ENCODE measurements at regions not wholly inside any gene's neighbourhood (a gene's known extent, or its start where the extent isn't known, plus 50 kb on each side); places are given as distances from the start of the nearest gene placed in this dataset.
"Not testable (repeated sequence)": the region's sequence is repeated elsewhere in the genome, so short reads cannot be mapped to it uniquely, and the experiment has no call there.

DNA sequence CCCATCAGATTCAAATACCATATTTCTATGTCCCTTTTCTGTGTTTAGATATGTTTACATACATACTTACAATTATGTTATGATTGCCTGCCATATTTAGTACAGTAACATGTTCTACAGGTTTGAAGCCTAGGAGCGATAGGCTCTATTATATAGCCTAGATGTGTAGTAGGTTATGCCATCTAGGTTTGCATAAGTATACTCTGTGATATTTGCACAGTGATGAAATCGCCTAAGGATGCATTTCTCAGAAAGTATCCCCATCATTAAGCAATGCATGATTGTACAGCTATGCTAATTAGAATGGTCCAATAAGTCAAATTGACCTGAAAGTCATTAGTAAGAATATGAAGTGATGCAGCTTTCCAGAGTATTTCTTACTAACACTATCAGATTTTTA, 1171.7 kb upstream of the LRRTM3 start:
- DNase-seq, result no peak

DNA sequence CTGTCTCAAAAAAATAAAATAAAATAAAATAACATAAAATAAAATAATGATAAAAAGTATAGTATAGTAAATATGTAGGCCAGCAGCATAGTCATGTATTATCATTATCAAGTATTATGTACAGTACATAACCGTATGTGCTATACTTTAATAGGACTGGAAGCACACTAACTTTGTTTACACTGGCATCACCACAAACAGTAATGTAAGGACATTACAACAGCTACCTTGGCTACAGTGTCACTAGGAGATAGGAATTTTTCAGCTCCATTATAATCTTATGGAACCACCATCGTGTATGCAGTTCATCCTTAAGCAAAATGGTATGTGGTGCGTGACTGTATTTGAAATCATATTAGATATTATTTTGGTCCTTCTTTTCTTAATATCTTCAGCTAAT, 1163.5 kb upstream of the LRRTM3 start:
- no peak for DNase-seq

DNA sequence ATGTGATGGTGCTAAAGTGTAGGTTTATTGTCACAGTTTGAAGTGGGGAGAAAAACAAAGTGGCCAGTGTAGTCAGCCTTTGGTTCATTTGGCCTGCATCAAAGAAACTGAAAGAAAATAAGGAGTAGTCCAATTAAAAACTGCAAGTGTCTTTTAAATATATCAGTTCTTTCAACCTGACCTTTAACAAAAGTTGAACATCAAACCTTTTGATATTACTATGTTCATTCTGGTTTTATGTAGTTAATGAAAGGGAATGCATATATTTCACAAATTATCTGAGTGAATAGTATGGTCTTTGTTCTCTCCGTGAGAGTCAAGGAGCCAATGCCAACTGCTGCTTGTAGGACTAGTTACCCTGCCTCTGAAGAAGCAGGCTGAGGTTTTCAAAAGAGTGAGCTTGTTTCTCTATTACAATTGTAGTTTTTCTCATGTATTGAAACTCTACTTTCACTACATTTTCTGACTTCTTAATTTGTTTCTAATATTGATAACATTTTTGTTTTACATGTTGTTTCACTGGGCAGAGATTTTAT, 1160.8 kb upstream of the LRRTM3 start:
- no peak for DNase-seq

DNA sequence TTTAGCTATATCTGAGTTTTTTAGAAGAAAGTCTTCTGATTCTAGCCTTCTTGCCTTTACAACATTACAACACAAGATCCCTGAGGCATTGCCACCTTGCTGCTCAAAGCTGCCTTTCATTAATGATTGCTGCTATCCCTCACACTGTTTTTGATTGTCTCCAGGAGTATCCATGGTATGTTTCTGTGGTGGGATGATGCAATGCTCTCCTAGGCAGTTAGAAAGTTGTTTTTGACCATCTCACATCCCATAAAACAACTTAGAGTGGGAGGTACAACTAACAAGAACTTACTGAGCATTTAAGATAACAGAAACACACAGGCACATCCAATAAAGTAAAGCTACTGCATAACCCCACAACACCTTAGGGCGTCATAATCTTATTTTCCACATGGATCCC, 1156.0 kb upstream of the LRRTM3 start:
- no peak for DNase-seq

DNA sequence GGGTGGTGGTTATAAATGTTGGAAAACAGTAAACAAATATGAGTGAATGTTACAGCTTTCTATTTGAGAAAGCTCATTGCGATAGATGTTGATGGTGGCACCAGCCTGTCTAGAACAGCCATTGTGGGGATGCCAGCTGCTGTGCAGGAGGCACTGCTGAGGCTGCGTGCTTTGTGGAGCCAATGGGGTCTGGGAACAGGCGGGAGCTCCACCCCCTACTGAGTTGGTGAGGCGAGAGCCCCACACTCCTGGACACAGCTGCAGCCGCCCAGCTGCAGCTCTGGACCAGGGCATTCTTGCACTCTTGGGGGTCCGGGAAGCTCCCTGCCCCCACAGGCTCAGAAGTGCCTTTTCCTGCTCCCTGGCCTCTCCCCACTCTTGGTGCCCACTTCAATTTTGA, 1147.1 kb upstream of the LRRTM3 start:
- DNase-seq, result no peak

DNA sequence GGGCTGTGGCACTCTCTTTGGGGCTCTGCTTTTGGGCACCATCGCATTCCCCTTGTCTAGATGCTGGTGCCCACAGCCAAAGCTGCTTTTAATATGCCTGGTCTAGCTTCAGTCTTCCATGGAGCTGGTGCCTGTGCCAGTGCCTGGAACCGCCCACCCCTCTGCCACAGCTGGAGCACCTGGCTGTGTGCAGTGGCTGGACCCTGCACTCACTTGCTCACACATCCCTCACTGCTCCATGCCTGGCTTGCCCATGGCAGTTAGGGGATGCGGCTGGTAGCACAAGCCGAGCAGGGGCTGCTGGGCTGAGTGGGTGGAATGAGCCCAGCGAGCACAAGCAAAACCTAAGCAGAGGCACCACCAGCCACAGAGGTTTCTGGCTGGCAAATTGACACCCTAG, 1145.9 kb upstream of the LRRTM3 start:
- DNase-seq, result no peak

DNA sequence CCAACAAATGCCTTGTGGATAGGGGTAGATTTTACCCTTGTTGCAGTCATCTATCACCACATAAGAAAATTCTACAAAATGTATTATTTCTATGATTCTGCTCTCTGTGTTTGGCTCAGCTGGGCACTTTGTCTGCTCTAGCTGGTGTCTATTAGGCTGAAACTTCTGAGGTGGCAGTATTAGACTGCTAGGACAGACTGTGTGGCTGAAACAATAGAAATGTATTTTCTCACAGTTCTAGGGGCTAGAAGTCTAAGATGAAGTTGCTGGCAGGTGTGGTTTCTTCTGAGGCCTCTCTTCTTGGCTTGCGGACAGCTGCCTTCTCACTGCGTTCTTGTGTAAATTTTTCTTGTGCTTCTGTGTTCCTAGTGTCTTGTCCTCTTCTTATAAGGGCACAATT, 1139.6 kb upstream of the LRRTM3 start:
- no peak for DNase-seq

DNA sequence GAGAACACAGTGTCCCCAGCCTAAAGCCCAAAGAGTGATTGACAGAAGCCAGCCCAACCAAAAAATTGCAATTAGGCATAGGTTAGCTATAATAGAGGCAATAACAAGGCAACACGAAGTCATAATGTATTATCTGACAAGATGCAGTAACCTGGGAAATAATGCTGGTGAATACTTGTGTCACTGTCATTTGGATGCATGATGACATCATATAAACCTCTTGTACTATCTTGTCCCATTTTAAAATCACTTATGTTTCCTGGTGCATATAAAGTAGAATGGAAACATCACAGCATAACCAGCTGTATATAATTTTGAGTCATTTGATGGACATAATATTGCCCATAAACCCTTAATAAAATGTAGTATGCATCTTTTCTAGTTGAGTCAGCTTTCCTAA, 1138.3 kb upstream of the LRRTM3 start:
- DNase-seq, result no peak

DNA sequence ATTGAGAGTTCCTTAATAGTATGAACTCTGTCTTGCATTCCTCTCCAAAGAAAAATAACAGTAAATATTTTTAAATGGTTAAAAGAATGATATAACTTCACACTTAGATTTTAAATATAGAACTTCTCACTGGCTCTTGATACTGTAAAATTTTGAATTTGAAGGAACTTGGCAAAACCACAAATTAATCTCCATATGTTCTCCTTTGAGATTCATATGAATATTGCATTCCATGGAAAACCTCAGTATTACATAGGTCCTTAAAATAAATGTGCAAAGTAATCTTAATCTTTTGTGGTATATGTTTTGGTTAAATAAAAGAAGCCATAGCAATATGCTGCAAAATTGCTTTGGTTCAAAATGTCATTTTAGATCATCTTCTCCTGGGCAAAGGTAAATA, 1137.6 kb upstream of the LRRTM3 start:
- no peak for DNase-seq

DNA sequence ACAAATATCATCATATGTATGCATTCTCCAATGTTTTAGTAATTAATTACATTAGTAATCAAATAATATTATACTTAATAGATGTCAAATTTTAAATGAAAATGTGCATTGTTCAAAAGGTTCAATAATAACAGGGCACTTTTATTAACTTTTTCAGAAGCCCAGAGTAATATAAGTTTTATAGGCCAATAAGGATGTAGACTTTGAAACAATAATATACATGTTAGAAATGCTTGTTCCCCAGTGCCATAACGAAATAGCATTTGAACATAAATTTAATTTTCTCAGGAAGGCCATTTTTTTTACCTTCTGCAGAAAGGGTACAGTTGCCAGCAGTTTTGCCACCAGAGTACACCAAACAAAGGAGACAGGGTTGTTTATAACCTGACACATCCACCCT, 1133.9 kb upstream of the LRRTM3 start:
- no peak for DNase-seq

DNA sequence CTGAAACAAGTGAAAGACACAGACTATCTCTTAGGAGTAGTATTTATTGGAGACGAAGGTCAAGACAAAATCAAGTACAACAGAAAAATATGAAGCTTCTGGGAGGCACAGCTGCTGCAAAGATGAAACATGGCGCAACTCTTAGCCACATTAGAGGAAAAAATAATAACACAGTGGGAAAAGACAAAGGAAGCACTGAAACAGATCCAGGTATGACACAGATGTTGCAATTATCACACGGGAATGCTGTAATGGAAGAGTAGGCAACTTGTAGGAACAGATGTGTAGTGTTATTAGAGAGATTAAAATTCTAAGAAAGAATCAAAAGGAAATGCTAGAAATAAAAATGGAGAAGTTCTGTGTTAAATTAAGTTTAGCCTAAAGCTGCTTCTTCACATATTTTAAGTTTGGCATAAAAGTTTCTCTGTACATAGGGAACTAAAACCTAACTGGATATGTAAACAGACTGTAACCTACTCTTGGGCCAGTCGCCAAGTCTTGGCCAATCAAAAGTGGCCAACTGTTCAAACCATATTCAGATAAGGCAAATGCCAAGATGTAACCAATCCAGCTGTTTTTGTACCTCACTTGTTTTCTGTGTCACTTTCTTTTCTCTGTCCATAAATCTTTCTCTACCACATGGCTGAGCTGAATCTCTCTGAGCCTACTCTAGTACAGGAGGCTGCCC, 1132.0 kb upstream of the LRRTM3 start:
- no peak for DNase-seq

DNA sequence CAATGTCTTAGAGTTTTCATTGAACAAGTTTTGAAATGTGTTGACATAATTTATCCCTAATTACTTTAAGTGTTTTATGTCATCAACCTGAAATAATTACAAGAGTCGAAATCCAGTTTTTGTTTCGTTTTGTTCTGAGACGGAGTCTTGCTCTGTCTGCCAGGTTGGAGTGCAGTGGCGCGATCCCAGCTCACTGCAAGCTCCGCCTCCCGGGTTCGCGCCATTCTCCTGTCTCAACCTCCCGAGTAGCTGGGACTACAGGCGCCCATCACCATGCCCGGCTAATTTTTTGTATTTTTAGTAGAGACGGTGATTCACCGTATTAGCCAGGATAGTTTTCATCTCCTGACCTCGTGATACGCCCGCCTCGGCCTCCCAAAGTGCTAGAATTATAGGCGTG, 1131.0 kb upstream of the LRRTM3 start:
- DNase-seq, result not testable (repeated sequence)

DNA sequence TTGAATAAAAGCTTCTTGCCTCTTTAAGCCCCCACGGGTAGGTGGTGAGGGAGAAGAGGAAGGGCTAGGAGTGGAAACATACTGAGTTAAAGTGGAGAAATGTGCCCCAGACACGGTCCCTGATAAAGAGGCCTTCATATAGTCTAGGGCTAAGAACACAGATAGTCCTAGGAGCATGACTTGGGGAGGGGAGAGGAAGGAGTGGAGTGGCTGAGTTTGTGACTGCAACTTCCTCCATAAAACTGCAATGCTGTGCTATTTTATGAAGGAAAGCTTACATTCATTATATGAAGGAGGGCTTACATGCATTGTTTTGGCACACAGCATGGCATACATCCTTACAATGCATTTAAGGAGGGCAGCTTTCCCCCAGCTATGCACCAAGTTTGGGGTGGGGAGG, 1129.4 kb upstream of the LRRTM3 start:
- DNase-seq, result no peak

DNA sequence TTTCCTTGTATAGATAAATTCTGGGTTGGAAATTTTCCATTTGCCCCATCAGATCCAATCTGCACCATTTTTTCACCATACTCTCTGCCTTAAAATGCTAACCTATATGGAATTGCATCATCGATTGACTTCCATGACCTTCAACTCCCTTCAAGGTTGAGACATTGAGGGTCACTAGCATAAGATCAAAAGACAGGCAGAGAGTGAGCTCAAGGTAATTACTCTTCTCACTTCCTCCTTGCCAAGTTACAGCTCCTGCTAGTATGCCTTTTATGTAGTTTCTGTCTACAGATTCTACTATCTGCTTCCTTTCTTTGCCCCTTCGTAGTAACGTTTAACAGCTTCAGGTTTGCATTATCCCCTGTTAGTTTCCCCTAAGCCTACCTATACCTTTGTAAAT, 1127.7 kb upstream of the LRRTM3 start:
- DNase-seq, result no peak

DNA sequence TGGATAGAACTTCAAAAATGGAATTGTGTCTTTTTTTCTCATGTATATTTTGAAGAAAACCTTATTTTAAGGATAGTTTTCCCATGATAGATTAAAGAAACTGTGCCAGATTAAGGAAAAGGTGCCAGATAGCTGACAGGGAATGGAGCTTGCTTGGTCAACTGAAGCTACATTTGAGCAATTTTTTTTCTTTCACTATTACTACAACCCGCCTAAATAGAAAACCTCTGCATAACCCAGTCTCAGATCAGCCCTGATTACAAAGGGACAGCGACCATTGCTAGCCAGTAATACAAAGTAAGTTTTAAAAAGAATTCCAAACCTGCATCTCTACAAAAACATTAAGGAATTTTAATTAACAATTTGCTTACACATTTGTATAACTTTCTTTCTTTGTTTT, 1123.4 kb upstream of the LRRTM3 start:
- no peak for DNase-seq

DNA sequence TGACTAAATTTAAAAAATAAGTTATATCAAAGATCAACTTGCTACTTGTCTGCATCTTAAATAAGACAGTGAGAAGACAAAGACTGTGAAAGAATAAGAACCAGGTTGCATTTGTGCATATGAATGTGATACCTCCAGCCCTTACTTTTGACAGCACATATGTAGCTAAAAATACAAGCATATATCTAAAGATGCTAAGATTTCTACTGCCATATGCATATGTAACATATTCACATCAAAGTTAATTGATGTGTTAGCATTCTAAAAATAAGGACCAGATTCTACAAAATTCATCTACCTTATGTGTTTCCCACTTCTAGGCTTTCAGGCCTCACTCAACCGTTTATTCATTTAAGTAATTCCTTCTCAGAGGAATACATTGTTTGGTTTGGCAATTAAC, 1120.3 kb upstream of the LRRTM3 start:
- no peak for DNase-seq

DNA sequence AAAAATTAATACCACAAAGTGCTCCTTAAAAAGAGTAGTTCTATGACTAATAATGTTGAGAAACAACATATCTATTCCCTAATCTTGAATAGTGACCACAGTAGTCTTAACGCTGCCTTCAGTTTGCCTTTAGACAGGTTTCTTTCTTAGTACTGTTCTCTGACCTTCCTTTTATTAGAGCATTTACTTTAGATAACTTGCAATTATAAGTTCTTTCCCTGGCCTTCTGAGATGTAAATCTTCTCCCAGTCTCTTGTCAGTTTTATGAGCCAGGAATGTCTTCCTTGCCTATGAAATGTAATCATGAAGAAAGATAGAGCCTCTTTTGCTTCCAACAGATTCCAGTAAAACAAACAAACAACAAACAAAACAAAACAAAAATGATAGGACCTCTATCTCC, 1119.8 kb upstream of the LRRTM3 start:
- no peak for DNase-seq

DNA sequence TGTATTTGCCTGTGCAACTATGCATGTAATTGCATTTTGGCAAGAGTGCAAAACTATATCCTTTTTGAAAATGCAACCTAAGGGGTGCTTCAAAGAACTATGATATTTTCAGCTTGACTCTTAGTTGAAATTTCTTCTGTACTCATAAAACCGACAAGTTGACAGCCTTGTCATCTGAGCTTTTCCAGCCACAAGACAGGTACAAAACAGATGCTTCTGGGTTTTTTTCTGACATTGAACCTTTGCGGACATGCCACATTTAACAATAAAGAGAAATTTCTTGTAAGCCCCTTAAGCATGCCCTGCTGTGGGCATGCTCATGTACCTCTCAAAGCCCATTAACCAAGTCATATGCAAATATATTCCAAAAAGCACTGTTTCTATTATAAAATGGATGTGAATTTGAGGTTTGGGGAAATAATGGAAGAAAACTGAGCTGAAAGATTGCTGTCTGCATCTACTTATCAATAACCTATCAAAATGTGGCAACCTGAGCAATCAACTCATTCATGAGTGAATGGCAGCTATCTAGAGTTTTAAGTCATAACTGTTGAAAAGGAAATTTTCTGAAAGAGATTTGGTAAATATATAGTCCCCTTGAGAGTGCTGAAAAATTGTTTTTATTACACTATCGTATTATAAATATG, 1117.0 kb upstream of the LRRTM3 start:
- no peak for DNase-seq

DNA sequence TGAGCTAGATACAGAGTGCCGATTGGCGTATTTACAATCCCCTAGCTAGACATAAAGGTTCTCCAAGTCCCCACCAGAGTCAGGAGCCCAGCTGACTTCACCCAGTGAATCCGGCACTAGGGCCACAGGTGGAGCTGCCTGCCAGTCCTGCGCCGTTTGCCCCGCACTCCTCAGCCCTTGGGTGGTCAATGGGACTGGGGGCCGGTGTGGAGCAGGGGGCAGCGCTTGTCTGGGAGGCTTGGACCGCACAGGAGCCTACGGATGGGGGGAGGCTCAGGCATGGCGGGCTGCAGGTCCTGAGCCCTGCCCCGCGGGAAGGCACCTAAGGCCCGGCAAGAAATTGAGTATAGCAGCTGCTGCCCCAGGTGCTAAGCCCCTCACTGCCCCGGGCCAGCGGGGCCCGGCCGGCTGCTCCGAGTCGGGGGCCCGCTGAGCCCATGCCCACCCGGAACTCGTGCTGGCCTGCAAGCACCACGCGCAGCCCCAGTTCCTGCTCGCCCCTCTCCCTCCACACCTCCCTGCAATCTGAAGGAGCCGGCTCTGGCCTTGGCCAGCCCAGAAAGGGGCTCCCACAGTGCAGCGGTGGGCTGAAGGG, 1113.8 kb upstream of the LRRTM3 start:
- no peak for DNase-seq

DNA sequence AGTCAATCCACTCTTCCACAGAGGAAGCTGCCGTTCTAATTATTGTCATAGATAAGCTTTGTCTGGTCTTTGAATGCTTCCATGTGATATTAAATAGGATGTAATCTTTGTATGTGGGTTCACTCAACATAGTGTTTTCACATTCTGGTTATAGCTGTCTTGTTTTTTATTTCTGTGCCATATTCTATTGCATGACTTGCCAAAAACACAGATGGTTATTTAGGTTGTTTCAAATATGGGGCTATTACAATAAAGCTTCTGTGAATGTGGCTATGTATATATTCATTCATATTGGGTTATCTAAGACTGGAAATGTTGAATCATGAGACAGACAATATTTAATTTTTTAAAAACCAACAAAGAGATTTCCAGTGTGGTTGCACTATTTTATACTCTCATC, 1109.3 kb upstream of the LRRTM3 start:
- no peak for DNase-seq

DNA sequence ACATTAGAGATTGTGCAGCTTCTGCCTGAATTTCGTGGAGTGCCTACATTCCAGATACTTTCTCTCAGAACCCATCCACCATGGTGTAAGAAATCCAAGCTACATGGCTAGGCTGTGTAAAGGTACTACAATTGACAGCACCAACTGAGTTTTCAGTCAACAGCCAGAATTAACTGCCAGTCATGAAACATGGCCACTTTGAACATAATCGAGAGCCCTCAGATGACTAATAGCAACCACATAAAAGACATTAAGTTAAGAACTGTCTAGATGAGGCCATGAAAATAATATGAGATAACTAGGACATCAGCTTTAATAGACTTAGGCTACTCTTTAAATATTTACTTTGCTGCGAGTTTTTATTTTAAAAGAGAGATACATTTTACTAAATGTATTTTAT, 1106.8 kb upstream of the LRRTM3 start:
- DNase-seq, result no peak

DNA sequence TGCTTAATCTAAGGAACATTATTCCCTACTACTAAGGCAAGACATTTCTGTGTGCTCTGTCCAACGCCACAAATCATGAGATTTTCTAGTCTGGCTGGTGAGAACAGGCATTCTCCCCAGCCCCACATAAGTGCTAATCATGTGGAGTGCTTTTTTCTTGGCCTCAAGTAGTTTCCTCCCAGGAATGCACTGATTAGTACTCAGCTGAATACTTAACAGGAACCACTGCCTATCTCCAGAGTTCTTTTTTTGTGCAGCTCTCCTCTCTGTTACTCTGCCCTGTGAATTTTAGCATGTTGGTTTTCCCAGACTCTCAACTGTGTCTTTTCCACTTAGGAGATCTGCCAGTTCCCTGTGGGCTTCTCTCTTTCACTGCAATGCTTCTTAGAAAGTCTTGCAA, 1098.5 kb upstream of the LRRTM3 start:
- no peak for DNase-seq

DNA sequence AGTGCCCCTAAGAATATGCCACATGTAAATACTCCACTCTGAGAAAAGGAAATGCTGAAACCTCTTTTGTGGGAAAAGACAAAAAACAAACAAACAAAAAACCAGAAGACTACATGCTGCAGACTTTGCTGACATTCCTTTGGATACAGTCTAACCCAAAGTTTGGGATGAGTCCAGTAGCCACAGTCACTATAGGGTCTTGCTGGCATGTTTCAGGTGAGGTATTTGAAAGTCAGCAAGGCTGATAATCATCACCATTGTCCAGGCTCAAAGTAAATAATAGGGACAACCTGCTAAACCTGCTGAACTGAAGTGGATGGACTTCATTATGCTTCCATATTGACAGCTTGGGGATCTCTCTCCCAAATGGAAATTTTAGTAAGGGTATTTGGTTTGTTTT, 1087.0 kb upstream of the LRRTM3 start:
- DNase-seq, result no peak

DNA sequence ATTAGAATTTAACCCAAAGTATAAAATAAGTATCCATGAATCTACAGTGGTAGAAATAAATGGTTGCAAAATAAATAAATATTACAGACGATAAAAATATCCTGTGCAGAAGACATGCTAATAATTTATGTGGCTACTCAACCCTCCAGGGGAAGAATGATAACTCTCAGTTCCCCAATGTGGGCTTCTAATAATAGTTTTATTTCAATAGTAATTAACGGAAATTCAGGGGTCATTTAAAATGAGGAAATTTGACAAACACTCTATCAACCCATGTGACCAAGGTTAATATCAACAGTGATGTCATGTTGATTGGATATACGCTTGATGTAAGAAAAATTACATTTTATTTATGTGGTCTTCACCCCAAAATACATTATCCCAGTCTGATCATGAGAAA, 1082.6 kb upstream of the LRRTM3 start:
- no peak for DNase-seq

DNA sequence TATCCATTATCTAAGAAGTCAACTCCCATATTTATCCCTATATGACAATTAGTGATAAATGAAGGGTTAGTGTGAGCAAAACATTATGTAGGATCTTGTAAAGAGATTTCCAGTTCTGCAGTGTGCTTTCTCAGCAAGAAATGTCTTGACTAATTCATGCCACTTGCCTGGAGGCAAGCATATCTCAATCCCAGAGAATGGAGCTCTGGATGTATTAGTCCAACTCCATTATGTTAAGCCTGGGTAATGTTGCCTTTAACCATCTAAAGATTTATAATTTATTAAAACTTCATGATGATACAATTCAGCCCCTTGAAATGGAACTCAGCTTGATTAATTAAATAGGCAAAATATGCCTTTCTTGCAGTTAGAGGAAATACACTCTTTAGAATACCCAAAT, 1079.9 kb upstream of the LRRTM3 start:
- no peak for DNase-seq

Measured in CD4-positive, alpha-beta T cell treated with Interleukin-4 for 4 hours (primary cell).